ENCODE measurements at regions not wholly inside any gene's neighbourhood (a gene's known extent, or its start where the extent isn't known, plus 50 kb on each side); places are given as distances from the start of the nearest gene placed in this dataset.

GRCh38 chr19:31160336-31160926, 188.8 kb downstream of the TSHZ3 start:
- no peak overlapping the region for H3K4me3 Mint-ChIP-seq
- no peak for TF ChIP-seq CTCF (IDR thresholded peaks at IDR 0.05; ENCODE audit: unreplicated experiment)
- no peak overlapping the region for H3K27ac Mint-ChIP-seq
- H3K27me3 Mint-ChIP-seq (ENCODE audit: low read depth), result no peaks in the 10 kb centered on the region
- no peaks in the 10 kb centered on the region for H3K9me3 Mint-ChIP-seq
- H3K36me3 Mint-ChIP-seq, result peaks cover 2% of the 10 kb centered on the region
- DNase-seq (ENCODE audit: low spot score in 2 of 2, unreplicated experiment in 2 of 2), result no peak
- H3K4me1 Mint-ChIP-seq, result peaks cover 20% of the 10 kb centered on the region

DNA sequence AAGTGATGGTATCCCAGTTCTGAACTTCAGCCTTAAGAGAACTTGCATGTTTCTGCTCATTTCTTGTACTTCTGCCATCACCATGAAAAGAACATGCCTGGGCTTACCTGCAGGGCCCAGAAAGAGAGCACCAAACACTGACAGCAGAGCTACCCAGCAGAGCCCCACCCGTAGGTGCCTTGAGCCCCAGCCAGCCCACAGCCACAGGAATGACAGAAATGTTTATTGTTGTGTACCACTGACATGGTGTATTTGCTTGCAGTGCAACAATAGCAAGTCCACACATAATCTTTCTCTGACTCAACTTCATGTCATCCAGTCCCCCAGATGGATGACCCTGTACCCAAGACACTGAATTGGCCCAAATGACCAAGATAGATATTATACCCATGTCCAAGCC, 195.2 kb downstream of the TSHZ3 start:
- peaks cover 4% of the 10 kb centered on the region for H3K27me3 Mint-ChIP-seq (ENCODE audit: low read depth)
- no peak overlapping the region for H3K4me3 Mint-ChIP-seq
- TF ChIP-seq CTCF (IDR thresholded peaks at IDR 0.05; ENCODE audit: unreplicated experiment), result no peak
- no peaks in the 10 kb centered on the region for H3K4me1 Mint-ChIP-seq
- peaks cover 2% of the 10 kb centered on the region for H3K36me3 Mint-ChIP-seq
- H3K27ac Mint-ChIP-seq, result no peak overlapping the region
- no peaks in the 10 kb centered on the region for H3K9me3 Mint-ChIP-seq
- DNase-seq (ENCODE audit: low spot score in 2 of 2, unreplicated experiment in 2 of 2), result no peak

DNA sequence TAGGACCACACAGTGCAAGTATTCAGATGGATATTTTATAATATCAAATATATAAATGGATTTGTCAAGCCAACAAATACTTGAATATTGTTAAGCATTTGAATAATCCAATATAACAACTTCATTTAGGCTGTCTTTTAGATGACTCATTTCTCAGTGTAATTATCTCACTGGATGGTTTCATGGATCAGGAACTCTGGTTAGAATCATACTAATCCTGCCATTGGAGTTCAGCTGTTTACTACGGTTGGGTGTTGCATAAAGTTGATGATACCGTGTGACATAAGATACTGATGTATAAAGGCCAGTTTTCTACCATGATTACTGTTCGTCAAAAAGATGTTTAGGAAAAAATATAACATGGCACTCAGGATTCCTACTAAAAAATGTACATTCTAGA, 196.3 kb downstream of the TSHZ3 start:
- Mint-ChIP-seq H3K4me1 (no peaks in the 10 kb centered on the region), H3K27me3 (ENCODE audit: low read depth) (peaks cover 6% of the 10 kb centered on the region), H3K4me3 (no peak overlapping the region), H3K9me3 (no peaks in the 10 kb centered on the region), H3K36me3 (peaks cover 2% of the 10 kb centered on the region), H3K27ac (no peak overlapping the region)
- no peak for TF ChIP-seq CTCF (IDR thresholded peaks at IDR 0.05; ENCODE audit: unreplicated experiment)
- no peak for DNase-seq (ENCODE audit: low spot score in 2 of 2, unreplicated experiment in 2 of 2)

DNA sequence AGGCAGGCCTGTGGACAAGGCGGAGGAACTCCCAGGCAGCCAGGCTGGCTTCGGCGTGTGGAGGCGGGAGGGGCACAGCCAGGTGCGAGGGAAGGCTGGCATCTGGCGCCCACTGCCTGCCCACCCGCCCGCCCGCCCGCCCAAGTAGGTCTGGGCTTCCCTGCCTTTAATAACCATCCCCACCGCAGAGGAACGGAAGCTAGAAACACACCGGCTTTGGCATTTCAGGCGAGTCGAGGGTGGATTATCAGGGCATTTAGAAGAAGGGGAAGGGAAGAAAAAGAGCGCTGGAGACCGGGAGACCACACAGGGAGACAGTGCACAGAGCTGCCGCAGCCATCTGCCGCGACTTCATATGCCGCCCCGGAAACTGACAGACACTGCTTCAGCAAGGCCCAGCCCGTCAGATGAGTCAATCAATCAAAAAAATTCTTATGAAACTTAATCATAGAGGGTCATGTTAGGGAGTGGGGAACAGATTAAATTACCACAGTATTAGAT, 199.7 kb downstream of the TSHZ3 start:
- no peak overlapping the region for H3K4me3 Mint-ChIP-seq
- peaks cover 6% of the 10 kb centered on the region for H3K27me3 Mint-ChIP-seq (ENCODE audit: low read depth)
- no peak for TF ChIP-seq CTCF (IDR thresholded peaks at IDR 0.05; ENCODE audit: unreplicated experiment)
- H3K36me3 Mint-ChIP-seq, result no peaks in the 10 kb centered on the region
- H3K27ac Mint-ChIP-seq, result no peak overlapping the region
- DNase-seq (ENCODE audit: low spot score in 2 of 2, unreplicated experiment in 2 of 2), result no peak
- no peaks in the 10 kb centered on the region for H3K9me3 Mint-ChIP-seq
- H3K4me1 Mint-ChIP-seq, result peaks cover 11% of the 10 kb centered on the region

- TF ChIP-seq CTCF (IDR thresholded peaks at IDR 0.05; ENCODE audit: unreplicated experiment), result no peak
- H3K27ac Mint-ChIP-seq, result no peak overlapping the region
- H3K9me3 Mint-ChIP-seq, result no peaks in the 10 kb centered on the region
- H3K36me3 Mint-ChIP-seq, result no peaks in the 10 kb centered on the region
- no peak for DNase-seq (ENCODE audit: low spot score in 2 of 2, unreplicated experiment in 2 of 2)
- H3K4me1 Mint-ChIP-seq, result peaks cover 11% of the 10 kb centered on the region
- no peak overlapping the region for H3K4me3 Mint-ChIP-seq
- peaks cover 6% of the 10 kb centered on the region for H3K27me3 Mint-ChIP-seq (ENCODE audit: low read depth)
Measured at GRCh38 chr19:31148671-31149070, 200.6 kb downstream of the TSHZ3 start.

- no peak for DNase-seq (ENCODE audit: low spot score in 2 of 2, unreplicated experiment in 2 of 2)
- Mint-ChIP-seq H3K4me3 (no peak overlapping the region), H3K36me3 (no peaks in the 10 kb centered on the region), H3K27ac (no peak overlapping the region), H3K9me3 (no peaks in the 10 kb centered on the region), H3K27me3 (ENCODE audit: low read depth) (peaks cover 9% of the 10 kb centered on the region), H3K4me1 (peaks cover 11% of the 10 kb centered on the region)
- no peak for TF ChIP-seq CTCF (IDR thresholded peaks at IDR 0.05; ENCODE audit: unreplicated experiment)
Measured at GRCh38 chr19:31147234-31147633, 202.0 kb downstream of the TSHZ3 start.

All from mesothelial cell of epicardium (in vitro differentiated cells).